ENCODE measurements at regions not wholly inside any gene's neighbourhood (a gene's known extent, or its start where the extent isn't known, plus 50 kb on each side); places are given as distances from the start of the nearest gene placed in this dataset.
A peak's percentile ranks its signal among the peaks of the same experiment; 100 is the strongest.

DNA sequence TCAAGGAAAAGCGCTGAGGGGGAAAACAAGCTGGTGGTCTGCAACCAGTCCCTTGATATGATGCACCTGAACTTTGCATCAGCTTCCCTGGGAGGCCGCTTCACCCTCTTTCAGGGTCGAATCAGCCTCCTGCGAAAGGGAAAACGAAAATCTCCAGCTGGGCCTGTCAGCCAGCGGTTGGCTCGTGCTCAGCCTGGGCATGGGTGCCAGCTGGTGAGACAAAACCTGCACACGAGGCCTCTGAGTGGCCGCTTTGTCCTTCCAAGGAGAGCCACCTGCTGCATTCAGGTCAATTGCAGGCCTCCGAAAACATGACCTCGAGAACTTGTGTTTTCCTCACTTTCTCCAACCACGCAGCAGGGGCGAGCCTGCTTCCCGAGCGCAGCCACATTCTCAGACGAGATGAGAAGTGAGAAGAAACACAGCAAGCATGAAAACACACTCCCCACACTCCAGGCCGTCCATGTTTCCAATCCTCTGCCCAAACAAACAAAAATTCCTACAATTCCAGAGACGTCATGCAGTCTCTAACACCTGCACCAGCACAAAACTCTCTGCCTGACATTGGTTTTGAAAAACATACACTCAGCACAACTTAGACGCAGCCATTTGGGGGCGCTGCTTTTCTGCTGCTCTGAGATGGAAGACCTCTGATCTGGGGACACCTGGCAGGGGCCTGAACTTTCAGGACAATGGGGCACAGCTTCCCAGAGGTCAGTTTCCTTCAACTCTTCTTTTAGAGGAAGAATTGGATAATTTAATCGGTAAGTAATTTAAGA is 77.1 kb downstream of the DHCR7 start:
- Histone ChIP-seq H3K27ac (ENCODE audit: extremely low read depth, low read depth, low read length) (no peak overlapping the region), H3K4me1 (replicated peaks in 1 of 2; ENCODE audit: control insufficient read depth in 2 of 2, insufficient read depth in 2 of 2, low read length in 2 of 2) (no peaks in the 10 kb centered on the region), H3K4me2 (ENCODE audit: insufficient read depth, low read length) (no peak overlapping the region), H3K4me3 (no peak overlapping the region), H3K27me3 (ENCODE audit: control insufficient read depth in 2 of 2, insufficient read depth in 2 of 2, low read length in 2 of 2) (peaks cover 4 to 31% of the 10 kb centered on the region in 2 experiments; a peak in 4 of 5 replicates), H3K9me3 (replicated peaks; ENCODE audit: control insufficient read depth, insufficient read depth, low read depth, low read length) (no peaks in the 10 kb centered on the region), H3K9ac (ENCODE audit: insufficient read depth in 1 of 2, low read depth in 2 of 2, low read length in 2 of 2) (no peak overlapping the region), H4K20me1 (replicated peaks; ENCODE audit: control insufficient read depth, insufficient read depth, low read length) (peaks cover 3% of the 10 kb centered on the region; the same call in 1 of the 2 replicates), H2AFZ (ENCODE audit: low read depth, low read length) (no peak overlapping the region), H3K36me3 (ENCODE audit: control insufficient read depth, insufficient read depth, low read length) (no peaks in the 10 kb centered on the region), H3K9me1 (ENCODE audit: control insufficient read depth, insufficient read depth, low read length) (no peaks in the 10 kb centered on the region), H3K79me2 (ENCODE audit: control insufficient read depth, insufficient read depth, low read length) (no peaks in the 10 kb centered on the region)
- intact Hi-C loops (cut with micrococcal nuclease), result no loop called here
- BruUV-seq (replicated peaks), result no TSS peak
- ATAC-seq, result peak; percentile 43; the same call in 2 of the 3 replicates
- WGBS (ENCODE audit: insufficient coverage, low coverage, missing lambda C conversion rate), result 4% methylated on average over 21 of the region's 21 CpGs
- ChIA-PET POLR2A (no interaction called here), CTCF (ENCODE audit: low intra/inter-chr PET ratio) (no interaction called here)
- TF ChIP-seq CTCF (IDR thresholded peaks at IDR 0.05 in 2 of 3, conservative IDR thresholded peaks at IDR 0.05 in 1 of 3; ENCODE audit: insufficient read depth in 2 of 3, low read depth in 1 of 3, low read length in 3 of 3) (peak in 2 of 3 experiments; percentile 22 to 26; a peak in 2 of 6 replicates), LCOR (CRISPR knock-in tag; IDR thresholded peaks at IDR 0.05) (no peak), BDP1 (IDR thresholded peaks at IDR 0.05; ENCODE audit: insufficient read depth, insufficient read length) (no peak), ZNF316 (IDR thresholded peaks at IDR 0.05) (peak; percentile 58), C11orf30 (IDR thresholded peaks at IDR 0.05; ENCODE audit: low read depth) (peak; percentile 30; the same call in 1 of the 2 replicates)
- no peak for FAIRE-seq
- in situ Hi-C loops (cut with MboI), result no loop called here
- DNase-seq (ENCODE audit: extremely low read depth in 1 of 4, low spot score in 3 of 4), result peak in 1 of 4 experiments; percentile 6
